T-helper 17 cell (primary cell): ENCODE measurements at regions not wholly inside any gene's neighbourhood (a gene's known extent, or its start where the extent isn't known, plus 50 kb on each side); places are given as distances from the start of the nearest gene placed in this dataset.

Experiments used
- ATAC-seq: fragments of 150-1000 bp; cut with Tn5 transposase; 2 replicates; pipeline ENCODE4 v1.10.0; 2021; ENCODE audit warnings: mild to moderate bottlenecking, moderate library complexity
- DNase-seq, 3 donors: peaks; one replicate each; pipeline versions ENCODE4 v3.0.0 to v3.0.0-alpha.2; 2020 to 2021
- H3K9me3 ChIP-seq: one replicate; pipeline ENCODE4 v1.7.0; 2013; ENCODE audit warnings: low read length, mild to moderate bottlenecking; ENCODE audit not compliant: control insufficient read depth, poor library complexity, severe bottlenecking
- H3K27ac Mint-ChIP-seq: one replicate; pipeline ENCODE4 v1.8.0; 2022; ENCODE audit warnings: mild to moderate bottlenecking, moderate library complexity, mixed read lengths
- H3K27me3 Mint-ChIP-seq: one replicate; pipeline ENCODE4 v1.8.0; 2022; ENCODE audit warnings: mixed read lengths
- H3K36me3 Mint-ChIP-seq: one replicate; pipeline ENCODE4 v1.8.0; 2022; ENCODE audit warnings: low read depth, mixed read lengths
- H3K4me1 Mint-ChIP-seq: one replicate; pipeline ENCODE4 v1.8.0; 2022; ENCODE audit warnings: mild to moderate bottlenecking, mixed read lengths
- H3K4me3 Mint-ChIP-seq: one replicate; pipeline ENCODE4 v1.8.0; 2022; ENCODE audit warnings: mild to moderate bottlenecking, moderate library complexity, mixed read lengths

DNA sequence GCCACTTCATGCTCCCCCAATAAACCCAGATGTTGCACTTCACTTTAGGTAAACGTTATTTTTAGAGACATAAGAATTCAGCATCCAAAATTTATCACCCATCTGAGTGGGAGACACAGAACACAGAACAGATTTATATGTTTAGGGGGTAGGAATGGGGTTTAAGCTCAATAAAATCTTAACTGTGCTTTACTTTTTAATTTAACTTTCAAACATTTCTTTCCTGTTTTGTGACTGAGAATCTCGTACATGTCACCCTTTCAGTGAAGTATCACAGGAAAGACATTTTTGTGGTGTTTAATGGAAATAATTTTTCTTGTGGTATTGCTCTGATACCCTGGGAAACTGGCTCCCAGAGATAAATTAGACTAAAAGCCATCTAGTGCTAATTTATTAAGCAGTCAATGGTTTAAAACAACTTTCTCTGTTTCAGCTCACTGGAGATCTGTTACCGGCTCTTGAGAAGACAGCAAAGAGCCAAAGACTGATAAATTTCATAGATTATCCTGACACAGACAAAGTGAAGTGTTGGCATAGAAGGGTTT is 148.0 kb upstream of the BMP4 start:
- no peak overlapping the region for H3K4me3 Mint-ChIP-seq
- no peaks in the 10 kb centered on the region for H3K4me1 Mint-ChIP-seq

GRCh38 chr14:54105406-54105805 is 148.8 kb upstream of the BMP4 start:
- no peak for DNase-seq
- no peak overlapping the region for H3K27ac Mint-ChIP-seq
- no peaks in the 10 kb centered on the region for H3K4me1 Mint-ChIP-seq
- no peak overlapping the region for H3K4me3 Mint-ChIP-seq
- H3K9me3 ChIP-seq = no peaks in the 10 kb centered on the region
- H3K27me3 Mint-ChIP-seq = peaks cover 4% of the 10 kb centered on the region
- ATAC-seq = no peak
- no peaks in the 10 kb centered on the region for H3K36me3 Mint-ChIP-seq

More for the DNA sequence above, 148.0 kb upstream of the BMP4 start:
- H3K27me3 Mint-ChIP-seq = peaks cover 4% of the 10 kb centered on the region
- H3K36me3 Mint-ChIP-seq = no peaks in the 10 kb centered on the region
- H3K9me3 ChIP-seq = no peaks in the 10 kb centered on the region
- H3K27ac Mint-ChIP-seq = no peak overlapping the region
- DNase-seq = no peak
- ATAC-seq = no peak

GRCh38 chr14:54105898-54106297 is 149.3 kb upstream of the BMP4 start:
- Mint-ChIP-seq H3K27me3 (peaks cover 4% of the 10 kb centered on the region), H3K27ac (no peak overlapping the region), H3K4me1 (no peaks in the 10 kb centered on the region), H3K36me3 (no peaks in the 10 kb centered on the region), H3K4me3 (no peak overlapping the region)
- H3K9me3 ChIP-seq = no peaks in the 10 kb centered on the region
- DNase-seq = no peak
- ATAC-seq = no peak

DNA sequence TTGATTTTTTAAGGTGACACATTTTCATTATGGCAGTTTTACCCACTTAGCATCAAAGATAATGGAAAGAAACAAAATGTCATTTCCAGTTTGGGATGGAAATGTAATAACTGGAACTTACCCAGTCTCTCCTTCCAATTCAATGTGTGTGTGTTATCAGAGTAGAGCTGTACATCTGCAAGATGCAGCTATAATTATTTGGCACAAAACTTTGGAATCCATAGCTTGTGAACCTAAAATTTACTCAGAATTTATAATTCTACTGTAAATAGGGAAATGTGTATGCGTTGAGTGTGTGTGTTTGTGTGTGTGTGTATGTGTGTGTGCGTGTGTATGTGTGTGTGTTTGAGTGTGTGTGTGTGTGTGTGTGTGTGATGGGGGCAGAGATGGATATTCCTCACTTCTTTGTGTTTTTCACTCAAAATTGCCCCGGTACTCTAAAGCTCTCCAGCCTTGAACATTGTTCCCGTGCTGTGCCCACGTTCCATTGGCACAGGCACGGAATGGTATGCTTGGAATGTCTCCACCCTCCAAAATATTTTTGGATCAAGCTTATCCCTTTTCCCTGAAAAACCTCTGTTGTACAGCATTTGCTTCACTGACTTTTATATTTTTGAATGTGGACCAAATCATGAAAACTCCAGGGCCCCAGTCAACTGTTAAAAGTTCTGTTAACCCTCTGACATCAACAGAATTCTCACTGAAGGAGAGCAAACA is 150.2 kb upstream of the BMP4 start:
- no peak overlapping the region for H3K27ac Mint-ChIP-seq
- peaks cover 4% of the 10 kb centered on the region for H3K27me3 Mint-ChIP-seq
- H3K4me1 Mint-ChIP-seq = no peaks in the 10 kb centered on the region
- no peak for ATAC-seq
- no peak for DNase-seq
- no peak overlapping the region for H3K4me3 Mint-ChIP-seq
- no peaks in the 10 kb centered on the region for H3K36me3 Mint-ChIP-seq
- no peaks in the 10 kb centered on the region for H3K9me3 ChIP-seq

DNA sequence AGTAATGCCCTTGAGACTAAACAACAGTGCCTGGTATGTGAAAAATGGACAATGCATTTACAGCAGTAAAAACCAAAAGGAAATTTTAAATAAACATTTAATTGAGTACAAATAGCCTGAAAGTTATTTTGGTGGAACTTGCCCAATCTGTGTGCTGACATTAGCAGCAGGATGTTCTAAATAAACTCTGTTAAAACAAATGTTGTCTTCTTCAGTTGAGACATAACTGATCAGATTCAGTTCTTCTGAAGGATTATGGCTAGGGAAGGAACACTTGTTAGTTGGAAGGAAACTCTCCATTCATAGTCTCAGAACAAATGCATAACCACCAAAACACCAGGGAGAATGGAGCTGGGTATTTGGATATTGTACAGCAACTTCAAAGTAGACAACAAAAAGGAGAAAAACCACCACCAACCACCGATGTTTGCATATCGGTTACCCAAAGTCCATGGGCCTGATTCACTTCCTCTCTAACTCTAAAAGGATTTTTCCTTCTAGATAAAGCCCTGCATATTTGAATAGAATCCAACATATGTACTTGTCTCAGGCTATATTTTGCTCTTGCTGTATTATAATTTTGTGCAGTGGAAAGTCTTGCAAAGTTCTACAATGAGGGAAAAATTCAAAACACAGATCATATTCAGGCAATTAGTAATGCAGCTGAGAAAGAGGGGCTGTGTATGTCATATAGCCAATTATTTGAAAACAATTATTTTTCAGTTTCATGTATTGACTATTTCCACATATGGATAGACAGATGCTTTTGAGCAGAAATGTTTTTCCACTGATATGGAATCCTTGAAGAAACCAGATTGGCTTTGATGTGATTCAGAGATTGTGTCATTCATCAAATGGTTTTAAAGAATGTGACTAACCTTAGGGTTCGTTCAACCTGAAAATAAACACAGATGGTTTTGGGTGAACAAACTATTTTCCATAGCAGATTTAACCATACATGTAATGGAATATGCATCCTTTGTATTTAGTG is 152.2 kb upstream of the BMP4 start:
- DNase-seq (no peak), ATAC-seq (no peak)
- Mint-ChIP-seq H3K36me3 (no peaks in the 10 kb centered on the region), H3K27me3 (peaks cover 4% of the 10 kb centered on the region), H3K27ac (no peak overlapping the region), H3K4me3 (no peak overlapping the region), H3K4me1 (no peaks in the 10 kb centered on the region)
- no peaks in the 10 kb centered on the region for H3K9me3 ChIP-seq

GRCh38 chr14:54109521-54110120 is 153.0 kb upstream of the BMP4 start:
- Mint-ChIP-seq H3K4me3 (no peak overlapping the region), H3K4me1 (no peaks in the 10 kb centered on the region), H3K36me3 (no peaks in the 10 kb centered on the region), H3K27ac (no peak overlapping the region), H3K27me3 (peaks cover 4% of the 10 kb centered on the region)
- no peak for DNase-seq
- no peaks in the 10 kb centered on the region for H3K9me3 ChIP-seq
- no peak for ATAC-seq

- Mint-ChIP-seq H3K36me3 (no peaks in the 10 kb centered on the region), H3K27me3 (no peaks in the 10 kb centered on the region), H3K4me3 (no peak overlapping the region), H3K4me1 (no peaks in the 10 kb centered on the region), H3K27ac (no peak overlapping the region)
- no peak for DNase-seq
- H3K9me3 ChIP-seq = no peaks in the 10 kb centered on the region
- no peak for ATAC-seq
Observed at GRCh38 chr14:54114941-54115340, 158.3 kb upstream of the BMP4 start.

DNA sequence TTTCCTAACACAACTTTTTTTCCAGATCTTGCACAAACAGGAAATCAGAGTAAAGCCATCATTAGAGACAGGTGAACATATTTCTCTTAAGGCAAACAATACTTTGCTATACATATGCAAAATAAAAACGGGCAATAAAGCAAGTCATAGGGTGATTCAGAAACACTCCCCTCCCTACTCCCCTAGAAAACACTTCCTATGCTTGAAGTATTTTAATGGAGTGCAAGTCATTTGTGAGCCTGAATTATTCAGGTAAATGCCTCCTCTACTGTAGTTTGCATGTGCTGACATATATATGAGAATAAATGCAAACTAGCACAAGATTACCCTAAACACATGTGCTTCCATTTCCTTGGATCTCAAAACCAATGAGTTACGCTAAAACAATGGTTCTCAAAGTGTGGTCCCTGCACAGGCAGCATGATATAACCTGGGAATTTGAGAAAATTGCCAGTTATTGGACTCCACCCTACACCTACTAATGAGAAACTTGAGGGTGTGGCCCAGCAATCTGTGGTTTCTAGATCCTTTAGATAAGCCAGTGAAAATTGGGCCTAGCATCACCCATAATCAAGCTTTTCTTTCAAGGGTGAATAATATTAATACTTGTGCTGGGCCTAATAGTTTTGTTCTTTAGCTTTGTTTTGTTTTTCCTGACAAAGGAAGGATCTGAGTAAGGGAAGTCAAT is 159.7 kb upstream of the BMP4 start:
- Mint-ChIP-seq H3K4me1 (no peaks in the 10 kb centered on the region), H3K27me3 (no peaks in the 10 kb centered on the region), H3K4me3 (no peak overlapping the region), H3K36me3 (no peaks in the 10 kb centered on the region), H3K27ac (no peak overlapping the region)
- H3K9me3 ChIP-seq = no peaks in the 10 kb centered on the region
- DNase-seq = no peak
- ATAC-seq = no peak

GRCh38 chr14:54116972-54117371 is 160.3 kb upstream of the BMP4 start:
- no peaks in the 10 kb centered on the region for H3K27me3 Mint-ChIP-seq
- no peak for DNase-seq
- ATAC-seq = no peak
- H3K9me3 ChIP-seq = no peaks in the 10 kb centered on the region
- no peak overlapping the region for H3K27ac Mint-ChIP-seq
- H3K36me3 Mint-ChIP-seq = no peaks in the 10 kb centered on the region
- no peaks in the 10 kb centered on the region for H3K4me1 Mint-ChIP-seq
- H3K4me3 Mint-ChIP-seq = no peak overlapping the region

DNA sequence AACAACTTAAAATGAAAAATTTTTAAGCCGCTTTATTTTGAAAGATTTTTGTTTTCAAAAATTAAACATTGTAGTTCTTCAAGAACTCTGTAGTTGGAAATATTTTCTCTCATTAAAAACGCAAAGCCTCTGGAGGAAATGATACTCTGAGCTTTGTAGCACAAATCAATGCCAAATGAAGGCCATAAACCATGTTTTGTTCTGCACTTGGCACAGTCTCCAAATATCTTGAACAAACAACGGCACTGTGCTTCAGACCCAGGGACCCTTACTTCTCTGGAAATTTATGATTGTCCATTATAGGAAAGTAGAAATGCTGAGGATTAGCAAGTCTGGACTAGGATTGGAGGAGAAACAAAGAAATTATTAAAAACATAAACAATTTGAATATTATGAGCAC is 160.8 kb upstream of the BMP4 start:
- H3K27me3 Mint-ChIP-seq = no peaks in the 10 kb centered on the region
- no peaks in the 10 kb centered on the region for H3K9me3 ChIP-seq
- H3K27ac Mint-ChIP-seq = no peak overlapping the region
- H3K4me3 Mint-ChIP-seq = no peak overlapping the region
- ATAC-seq (no peak), DNase-seq (no peak)
- no peaks in the 10 kb centered on the region for H3K4me1 Mint-ChIP-seq
- no peaks in the 10 kb centered on the region for H3K36me3 Mint-ChIP-seq

- Mint-ChIP-seq H3K4me1 (no peaks in the 10 kb centered on the region), H3K36me3 (no peaks in the 10 kb centered on the region), H3K4me3 (no peak overlapping the region), H3K27me3 (no peaks in the 10 kb centered on the region), H3K27ac (no peak overlapping the region)
- no peaks in the 10 kb centered on the region for H3K9me3 ChIP-seq
- no peak for ATAC-seq
- no peak for DNase-seq
Observed at GRCh38 chr14:54117924-54118323, 161.3 kb upstream of the BMP4 start.

DNA sequence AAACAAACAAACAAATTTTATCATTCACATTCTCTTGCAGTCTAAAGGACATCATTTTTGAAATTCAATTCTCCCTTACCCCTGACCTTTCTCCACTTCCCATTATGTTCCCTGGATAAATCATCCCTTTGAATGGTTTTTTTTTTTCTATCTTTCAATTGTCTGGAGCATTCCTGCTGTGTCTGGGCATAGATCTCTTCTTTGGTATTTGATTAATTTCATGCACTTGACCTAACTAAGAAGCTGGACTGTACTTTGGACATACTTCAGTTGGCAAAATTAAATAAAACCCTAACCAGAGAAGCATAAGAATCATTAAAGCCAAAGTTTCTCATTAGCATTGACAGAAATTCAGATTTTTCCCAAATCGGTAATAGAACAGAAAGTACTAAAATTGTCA is 163.6 kb upstream of the BMP4 start:
- H3K36me3 Mint-ChIP-seq = no peaks in the 10 kb centered on the region
- DNase-seq (no peak), ATAC-seq (no peak)
- no peaks in the 10 kb centered on the region for H3K27me3 Mint-ChIP-seq
- H3K9me3 ChIP-seq = no peaks in the 10 kb centered on the region
- no peak overlapping the region for H3K4me3 Mint-ChIP-seq
- H3K27ac Mint-ChIP-seq = no peak overlapping the region
- H3K4me1 Mint-ChIP-seq = no peaks in the 10 kb centered on the region
